B cell (primary cell): ENCODE measurements at regions not wholly inside any gene's neighbourhood (a gene's known extent, or its start where the extent isn't known, plus 50 kb on each side); places are given as distances from the start of the nearest gene placed in this dataset.

Source experiments
- ATAC-seq: fragments of 200-7000 bp; cut with Tn5 transposase; one replicate; pipeline ENCODE4 v1.10.0; 2021; ENCODE audit warnings: low read depth, mild to moderate bottlenecking, moderate number of reproducible peaks, moderate library complexity
- CTCF ChIA-PET: fragments of 350-600 bp; sonication (Branson Sonifier 250); formaldehyde crosslinking; loops from one replicate; lab custom pipeline; 2021; ENCODE audit warnings: antibody characterized with exemption, inconsistent platforms; lab: Charles Lee
- POLR2A ChIA-PET: fragments of 350-600 bp; sonication (Branson Sonifier 250); formaldehyde crosslinking; loops from one replicate; lab custom pipeline; 2021; ENCODE audit warnings: antibody characterized with exemption; lab: Charles Lee
- DNase-seq: peaks from one replicate; pipeline ENCODE4 v3.0.0; 2013
- H2AFZ ChIP-seq: 2 replicates; pipeline ENCODE4 v1.6.1; 2012; ENCODE audit warnings: mild to moderate bottlenecking, low read depth, low read length; ENCODE audit not compliant: insufficient read depth, poor library complexity, severe bottlenecking
- H3K27ac ChIP-seq, 2 donors: 1 replicate in 1 of 2; 2 replicates in 1 of 2; pipeline ENCODE4 v1.5.1; 2012 to 2013; ENCODE audit warnings: low read length in 2 of 2, mild to moderate bottlenecking in 2 of 2, moderate library complexity in 1 of 2
- H3K27me3 ChIP-seq, 4 experiments: fragments of 200-600 bp in 1 of 4; sonication (generic) in 1 of 4; replicated peaks in 1 of 4; 1 replicate in 2 of 4; 2 replicates in 2 of 4; pipeline versions ENCODE4 v1.6.1 to v1.7.0; 2013 to 2016; ENCODE audit warnings: low read length in 3 of 4, mild to moderate bottlenecking in 2 of 4, mixed read lengths in 1 of 4, moderate library complexity in 1 of 4; ENCODE audit not compliant: insufficient read depth in 4 of 4, control insufficient read depth in 3 of 4; ENCODE audit errors: control extremely low read depth in 1 of 4
- H3K36me3 ChIP-seq, 2 experiments: replicated peaks in 1 of 2; 1 replicate in 1 of 2; 2 replicates in 1 of 2; pipeline versions ENCODE4 v1.6.1 to v1.7.1; 2013; ENCODE audit warnings: low read length in 1 of 2; ENCODE audit not compliant: insufficient read depth in 2 of 2, control insufficient read depth in 1 of 2; ENCODE audit errors: control extremely low read depth in 1 of 2, extremely low read depth in 1 of 2
- H3K4me1 ChIP-seq, 2 donors: fragments of 200-600 bp in 1 of 2; sonication (generic) in 1 of 2; 1 replicate in 1 of 2; 2 replicates in 1 of 2; pipeline versions ENCODE4 v1.5.1 to v1.6.1; 2013 to 2017; ENCODE audit warnings: low read length in 2 of 2; ENCODE audit not compliant: control insufficient read depth in 2 of 2, insufficient read depth in 2 of 2
- H3K4me2 ChIP-seq: replicated peaks from 2 replicates; pipeline ENCODE3; 2012; ENCODE audit warnings: mild to moderate bottlenecking, low read depth, low read length; ENCODE audit not compliant: poor library complexity, severe bottlenecking
- H3K4me3 ChIP-seq, 5 experiments: fragments of 200-600 bp in 1 of 5; sonication (generic) in 1 of 5; 1 replicate in 3 of 5; 2 replicates in 2 of 5; pipeline versions ENCODE4 v1.5.1 to v1.7.0; 2011 to 2016; ENCODE audit warnings: low read length in 4 of 5, mild to moderate bottlenecking in 4 of 5, low read depth in 2 of 5, control low read depth in 1 of 5, moderate library complexity in 1 of 5; ENCODE audit not compliant: insufficient read depth in 1 of 5; ENCODE audit errors: control extremely low read depth in 1 of 5, extremely low read depth in 1 of 5
- H3K79me2 ChIP-seq: fragments of 200-600 bp; sonication (generic); one replicate; pipeline ENCODE4 v1.6.0; 2016; ENCODE audit warnings: low read length; ENCODE audit not compliant: control insufficient read depth, insufficient read depth
- H3K9ac ChIP-seq: fragments of 200-600 bp; sonication (generic); 2 replicates; pipeline ENCODE4 v1.6.1; 2017; ENCODE audit warnings: mild to moderate bottlenecking, low read length, moderate library complexity
- H3K9me3 ChIP-seq, 3 donors: one replicate each; pipeline versions ENCODE4 v1.6.1 to v1.7.1; 2013; ENCODE audit warnings: low read length in 2 of 3; ENCODE audit not compliant: control insufficient read depth in 2 of 3, insufficient read depth in 1 of 3; ENCODE audit errors: control extremely low read depth in 1 of 3
- H4K20me1 ChIP-seq: 2 replicates; pipeline ENCODE4 v1.6.0; 2012; ENCODE audit warnings: mild to moderate bottlenecking, low read length; ENCODE audit not compliant: insufficient read depth, control insufficient read depth, poor library complexity, severe bottlenecking
- H3K27ac Mint-ChIP-seq: one replicate; pipeline ENCODE4 v1.8.0; 2021; ENCODE audit warnings: mixed read lengths
- H3K27me3 Mint-ChIP-seq: one replicate; pipeline ENCODE4 v1.8.0; 2021; ENCODE audit warnings: mixed read lengths
- H3K4me1 Mint-ChIP-seq: one replicate; pipeline ENCODE4 v1.8.0; 2021; ENCODE audit warnings: mixed read lengths
- H3K4me3 Mint-ChIP-seq: one replicate; pipeline ENCODE4 v1.8.0; 2021; ENCODE audit warnings: mixed read lengths
- H3K9me3 Mint-ChIP-seq: one replicate; pipeline ENCODE4 v1.8.0; 2022; ENCODE audit warnings: mixed read lengths; ENCODE audit not compliant: insufficient read depth
- EZH2 ChIP-seq: IDR thresholded peaks from 2 replicates; pipeline ENCODE4 v1.6.1; 2012; ENCODE audit warnings: borderline replicate concordance, low read depth, mild to moderate bottlenecking, moderate library complexity, low read length; ENCODE audit not compliant: insufficient read depth, poor library complexity, severe bottlenecking
- WGBS: methylation state at CpG from one replicate; pipeline ENCODE4 v1.1.5; 2013; ENCODE audit warnings: missing lambda C conversion rate; ENCODE audit not compliant: insufficient coverage; 5-methylcytosine and 5-hydroxymethylcytosine counted together
- intact Hi-C: fragments of 100-400 bp; cut with micrococcal nuclease; formaldehyde crosslinking; loops from one replicate; pipeline ENCODE4 v1.10.0; 2022
- TF ChIP-seq, protein P1 (sequence below): fragments of 200-600 bp; IDR thresholded peaks from one replicate; pipeline ENCODE4 v1.8.0; 2022; ENCODE audit warnings: antibody characterized with exemption, mild to moderate bottlenecking

GRCh38 chr18:68543344-68543743 is 171.6 kb downstream of the TMX3 start:
- Mint-ChIP-seq H3K27me3 (no peaks in the 10 kb centered on the region), H3K9me3 (no peaks in the 10 kb centered on the region), H3K4me3 (no peak overlapping the region), H3K27ac (no peak overlapping the region), H3K4me1 (no peaks in the 10 kb centered on the region)
- Histone ChIP-seq H3K27ac (no peak overlapping the region), H3K4me3 (no peak overlapping the region), H4K20me1 (no peaks in the 10 kb centered on the region), H3K79me2 (no peaks in the 10 kb centered on the region), H2AFZ (no peak overlapping the region), H3K36me3 (no peaks in the 10 kb centered on the region), H3K27me3 (no peaks in the 10 kb centered on the region), H3K9me3 (no peaks in the 10 kb centered on the region), H3K4me2 (no peak overlapping the region), H3K4me1 (no peaks in the 10 kb centered on the region), H3K9ac (no peak overlapping the region)
- TF ChIP-seq, protein P1, sequence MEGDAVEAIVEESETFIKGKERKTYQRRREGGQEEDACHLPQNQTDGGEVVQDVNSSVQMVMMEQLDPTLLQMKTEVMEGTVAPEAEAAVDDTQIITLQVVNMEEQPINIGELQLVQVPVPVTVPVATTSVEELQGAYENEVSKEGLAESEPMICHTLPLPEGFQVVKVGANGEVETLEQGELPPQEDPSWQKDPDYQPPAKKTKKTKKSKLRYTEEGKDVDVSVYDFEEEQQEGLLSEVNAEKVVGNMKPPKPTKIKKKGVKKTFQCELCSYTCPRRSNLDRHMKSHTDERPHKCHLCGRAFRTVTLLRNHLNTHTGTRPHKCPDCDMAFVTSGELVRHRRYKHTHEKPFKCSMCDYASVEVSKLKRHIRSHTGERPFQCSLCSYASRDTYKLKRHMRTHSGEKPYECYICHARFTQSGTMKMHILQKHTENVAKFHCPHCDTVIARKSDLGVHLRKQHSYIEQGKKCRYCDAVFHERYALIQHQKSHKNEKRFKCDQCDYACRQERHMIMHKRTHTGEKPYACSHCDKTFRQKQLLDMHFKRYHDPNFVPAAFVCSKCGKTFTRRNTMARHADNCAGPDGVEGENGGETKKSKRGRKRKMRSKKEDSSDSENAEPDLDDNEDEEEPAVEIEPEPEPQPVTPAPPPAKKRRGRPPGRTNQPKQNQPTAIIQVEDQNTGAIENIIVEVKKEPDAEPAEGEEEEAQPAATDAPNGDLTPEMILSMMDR: no peak
- POLR2A ChIA-PET: no interaction called here
- 71% methylated on average over 1 of the region's 2 CpGs for WGBS
- CTCF ChIA-PET: no interaction called here
- intact Hi-C loops: no loop called here
- ATAC-seq: no peak
- no peak for DNase-seq

DNA sequence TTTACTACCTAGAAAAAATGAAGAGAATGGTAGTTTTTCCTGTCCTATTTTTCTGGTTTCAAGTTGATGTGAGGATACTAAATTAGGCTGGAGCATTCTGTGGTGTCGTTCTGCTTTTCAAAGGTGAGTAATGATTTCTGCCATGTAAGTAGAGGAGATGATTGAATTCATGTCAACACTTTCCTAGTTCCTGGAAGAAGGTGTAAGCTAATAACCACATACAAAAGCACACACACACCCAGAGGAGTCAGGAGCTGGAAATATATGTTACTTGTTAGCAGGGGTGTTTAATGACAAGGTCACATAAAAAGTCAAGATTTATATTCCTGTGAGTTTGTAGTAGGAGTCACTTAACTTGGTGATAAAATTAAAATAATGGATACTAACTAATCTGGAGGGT is 172.1 kb downstream of the TMX3 start:
- WGBS: no CpG with 5 or more reads among the region's 1 CpG
- H3K9me3 ChIP-seq: no peaks in the 10 kb centered on the region
- no peaks in the 10 kb centered on the region for H3K4me1 ChIP-seq
- Mint-ChIP-seq H3K9me3 (no peaks in the 10 kb centered on the region), H3K27me3 (no peaks in the 10 kb centered on the region), H3K4me1 (no peaks in the 10 kb centered on the region), H3K4me3 (no peak overlapping the region), H3K27ac (no peak overlapping the region)
- H3K79me2 ChIP-seq: no peaks in the 10 kb centered on the region
- ChIA-PET POLR2A (no interaction called here), CTCF (no interaction called here)
- no peak overlapping the region for H3K4me2 ChIP-seq
- H4K20me1 ChIP-seq: no peaks in the 10 kb centered on the region
- no peak for DNase-seq
- H3K4me3 ChIP-seq: no peak overlapping the region
- no peak overlapping the region for H3K27ac ChIP-seq
- no peak for ATAC-seq
- TF ChIP-seq, protein P1: no peak
- no peak for TF ChIP-seq EZH2
- intact Hi-C loops: no loop called here
- H3K36me3 ChIP-seq: no peaks in the 10 kb centered on the region
- no peak overlapping the region for H3K9ac ChIP-seq
- no peaks in the 10 kb centered on the region for H3K27me3 ChIP-seq
- H2AFZ ChIP-seq: no peak overlapping the region
